Right atrium auricular region (tissue), 2 donors: ENCODE measurements at regions not wholly inside any gene's neighbourhood (a gene's known extent, or its start where the extent isn't known, plus 50 kb on each side); places are given as distances from the start of the nearest gene placed in this dataset.

Experiments
- DNase-seq: peaks from one replicate; pipeline ENCODE4 v3.0.0-alpha.2; 2019; ENCODE audit warnings: low spot score
- H3K27ac ChIP-seq, 2 donors: fragments of 200-600 bp; sonication (generic); 1 replicate in 1 of 2; 2 replicates in 1 of 2; pipeline ENCODE4 v1.5.1; 2016 to 2019
- H3K27me3 ChIP-seq, 2 donors: fragments of 200-600 bp; sonication (generic); one replicate each; pipeline versions ENCODE4 v1.5.1 to v1.6.0; 2017 to 2019
- H3K36me3 ChIP-seq: fragments of 200-600 bp; sonication (generic); one replicate; pipeline ENCODE4 v1.5.1; 2016
- H3K4me1 ChIP-seq, 2 donors: fragments of 200-600 bp; sonication (generic); one replicate each; pipeline versions ENCODE4 v1.5.1 to v1.6.0; 2017 to 2019
- H3K4me3 ChIP-seq, 2 donors: fragments of 200-600 bp; sonication (generic); 1 replicate in 1 of 2; 2 replicates in 1 of 2; pipeline ENCODE4 v1.5.1; 2017 to 2019; ENCODE audit warnings: mild to moderate bottlenecking in 1 of 2, moderate library complexity in 1 of 2
- H3K9me3 ChIP-seq, 2 donors: fragments of 200-600 bp; sonication (generic); one replicate each; pipeline ENCODE4 v1.5.1; 2019
- TF ChIP-seq, protein P1 (sequence below), 2 donors: fragments of 200-600 bp; sonication (generic); IDR thresholded peaks; one replicate each; pipeline ENCODE4 v1.5.1; 2019; ENCODE audit warnings: antibody characterized with exemption in 2 of 2

DNA sequence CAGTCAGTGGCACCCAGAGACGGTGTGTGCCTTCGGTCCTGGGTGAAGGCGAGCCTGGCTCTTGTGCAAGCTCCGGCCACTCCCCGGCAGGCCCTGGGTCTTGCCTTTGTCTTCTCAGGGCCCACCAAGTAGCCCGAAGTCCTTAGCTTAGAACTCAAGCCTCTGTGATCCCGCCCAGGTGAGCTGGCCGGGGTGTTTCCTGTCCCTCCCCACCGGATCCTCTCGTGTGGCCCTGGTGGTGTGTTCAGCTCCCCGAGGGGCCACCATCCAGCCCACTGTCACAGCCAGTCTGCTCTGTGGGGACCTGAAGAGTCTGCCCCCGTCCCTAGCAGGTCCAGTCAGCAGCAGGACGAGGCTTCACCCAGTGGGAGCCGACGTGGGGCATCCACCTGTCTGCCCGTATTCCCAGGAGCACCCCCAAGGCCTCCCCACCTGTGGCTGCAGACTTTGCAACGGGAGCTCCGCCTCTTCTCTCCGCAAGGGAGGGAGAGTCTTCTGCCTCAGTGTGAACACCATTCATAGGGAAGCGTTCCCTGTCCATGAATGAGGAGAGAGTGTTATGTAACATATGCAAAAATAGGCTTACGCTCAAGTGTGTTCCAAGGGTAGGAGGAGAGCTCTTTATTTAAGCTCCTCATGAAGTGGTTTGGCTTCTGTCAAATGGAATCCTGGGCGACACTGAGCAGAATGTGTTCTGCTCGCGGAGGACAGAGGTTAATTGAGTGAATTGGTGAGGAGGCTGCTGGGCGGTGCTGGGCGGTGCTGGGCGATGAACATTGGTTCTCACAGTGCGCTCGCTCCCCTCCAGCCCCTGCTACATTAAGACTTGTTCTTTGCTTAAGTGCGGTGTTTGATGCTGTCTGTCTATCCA lies 108.9 kb downstream of the CRYAA start:
- Histone ChIP-seq H3K9me3 (no peaks in the 10 kb centered on the region), H3K4me1 (peaks cover 0 to 17% of the 10 kb centered on the region in 2 donors), H3K4me3 (no peak overlapping the region), H3K27ac (peak overlapping the region in 1 of 2 donors; percentile 51), H3K36me3 (no peaks in the 10 kb centered on the region), H3K27me3 (no peaks in the 10 kb centered on the region)
- TF ChIP-seq, protein P1, sequence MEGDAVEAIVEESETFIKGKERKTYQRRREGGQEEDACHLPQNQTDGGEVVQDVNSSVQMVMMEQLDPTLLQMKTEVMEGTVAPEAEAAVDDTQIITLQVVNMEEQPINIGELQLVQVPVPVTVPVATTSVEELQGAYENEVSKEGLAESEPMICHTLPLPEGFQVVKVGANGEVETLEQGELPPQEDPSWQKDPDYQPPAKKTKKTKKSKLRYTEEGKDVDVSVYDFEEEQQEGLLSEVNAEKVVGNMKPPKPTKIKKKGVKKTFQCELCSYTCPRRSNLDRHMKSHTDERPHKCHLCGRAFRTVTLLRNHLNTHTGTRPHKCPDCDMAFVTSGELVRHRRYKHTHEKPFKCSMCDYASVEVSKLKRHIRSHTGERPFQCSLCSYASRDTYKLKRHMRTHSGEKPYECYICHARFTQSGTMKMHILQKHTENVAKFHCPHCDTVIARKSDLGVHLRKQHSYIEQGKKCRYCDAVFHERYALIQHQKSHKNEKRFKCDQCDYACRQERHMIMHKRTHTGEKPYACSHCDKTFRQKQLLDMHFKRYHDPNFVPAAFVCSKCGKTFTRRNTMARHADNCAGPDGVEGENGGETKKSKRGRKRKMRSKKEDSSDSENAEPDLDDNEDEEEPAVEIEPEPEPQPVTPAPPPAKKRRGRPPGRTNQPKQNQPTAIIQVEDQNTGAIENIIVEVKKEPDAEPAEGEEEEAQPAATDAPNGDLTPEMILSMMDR (IDR thresholded peaks at IDR 0.05) = no peak
- DNase-seq = no peak

GRCh38 chr21:43276811-43277210 lies 108.0 kb downstream of the CRYAA start:
- no peaks in the 10 kb centered on the region for H3K27me3 ChIP-seq
- no peaks in the 10 kb centered on the region for H3K9me3 ChIP-seq
- no peak overlapping the region for H3K4me3 ChIP-seq
- H3K4me1 ChIP-seq = peaks cover 0 to 17% of the 10 kb centered on the region in 2 donors
- no peak overlapping the region for H3K27ac ChIP-seq
- TF ChIP-seq, protein P1 (IDR thresholded peaks at IDR 0.05) = no peak
- DNase-seq = no peak
- H3K36me3 ChIP-seq = no peaks in the 10 kb centered on the region

GRCh38 chr21:43275421-43276211 lies 106.8 kb downstream of the CRYAA start:
- TF ChIP-seq, protein P1 (IDR thresholded peaks at IDR 0.05) = no peak
- H3K36me3 ChIP-seq = no peaks in the 10 kb centered on the region
- H3K27ac ChIP-seq = no peak overlapping the region
- H3K27me3 ChIP-seq = no peaks in the 10 kb centered on the region
- DNase-seq = no peak
- no peak overlapping the region for H3K4me3 ChIP-seq
- no peaks in the 10 kb centered on the region for H3K9me3 ChIP-seq
- H3K4me1 ChIP-seq = peaks cover 0 to 17% of the 10 kb centered on the region in 2 donors

DNA sequence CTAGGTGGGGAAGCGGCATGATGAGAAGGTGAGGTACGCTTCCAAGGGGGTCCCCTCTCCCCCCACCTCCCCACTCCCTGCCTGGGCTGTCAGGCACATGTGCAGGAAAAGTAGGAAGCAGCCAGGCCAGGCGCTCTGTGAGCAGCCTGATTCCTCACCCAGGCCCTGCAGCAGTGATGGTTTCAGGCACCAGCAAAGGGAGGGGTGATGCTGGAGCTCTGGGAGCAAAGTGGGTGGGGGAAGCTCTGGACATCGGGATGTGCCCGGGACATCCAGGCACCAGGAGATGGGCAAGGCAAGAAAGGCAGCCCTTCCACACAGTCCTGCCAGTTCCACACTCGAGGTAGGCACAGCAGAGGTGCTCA lies 106.1 kb downstream of the CRYAA start:
- Histone ChIP-seq H3K4me3 (no peak overlapping the region), H3K27me3 (no peaks in the 10 kb centered on the region), H3K4me1 (peaks cover 0 to 17% of the 10 kb centered on the region in 2 donors), H3K27ac (no peak overlapping the region), H3K36me3 (no peaks in the 10 kb centered on the region), H3K9me3 (no peaks in the 10 kb centered on the region)
- TF ChIP-seq, protein P1 (IDR thresholded peaks at IDR 0.05) = no peak
- no peak for DNase-seq

GRCh38 chr21:43274022-43274945 lies 105.5 kb downstream of the CRYAA start:
- TF ChIP-seq, protein P1 (IDR thresholded peaks at IDR 0.05) = no peak
- no peaks in the 10 kb centered on the region for H3K9me3 ChIP-seq
- DNase-seq = no peak

More at GRCh38 chr21:43274022-43274945, 105.5 kb downstream of the CRYAA start:
- Histone ChIP-seq H3K4me1 (peaks cover 0 to 17% of the 10 kb centered on the region in 2 donors), H3K36me3 (no peaks in the 10 kb centered on the region), H3K4me3 (no peak overlapping the region), H3K27me3 (no peaks in the 10 kb centered on the region), H3K27ac (no peak overlapping the region)
